ENCODE measurements at regions not wholly inside any gene's neighbourhood (a gene's known extent, or its start where the extent isn't known, plus 50 kb on each side); places are given as distances from the start of the nearest gene placed in this dataset.
"Not testable (repeated sequence)": the region's sequence is repeated elsewhere in the genome, so short reads cannot be mapped to it uniquely, and the experiment has no call there.

GRCh38 chr1:83440021-83440420, 558.9 kb downstream of the TTLL7 start:
- H3K9ac ChIP-seq (ENCODE audit: low read depth in 1 of 3, low read length in 3 of 3); H3K27me3 ChIP-seq (ENCODE audit: control insufficient read depth in 3 of 3, insufficient read depth in 3 of 3, low read length in 3 of 3); H3K27ac ChIP-seq (ENCODE audit: low read depth, low read length); H3K36me3 ChIP-seq (ENCODE audit: control insufficient read depth in 3 of 3, insufficient read depth in 3 of 3, low read length in 3 of 3); H3K4me3 ChIP-seq (ENCODE audit: low read length in 3 of 3); H3K4me1 ChIP-seq (ENCODE audit: control insufficient read depth in 3 of 3, insufficient read depth in 3 of 3, low read length in 3 of 3); H3K9me3 ChIP-seq (ENCODE audit: control insufficient read depth in 3 of 3, low read length in 3 of 3): not testable (repeated sequence)

- not testable (repeated sequence) for H3K4me1 ChIP-seq (ENCODE audit: control insufficient read depth in 3 of 3, insufficient read depth in 3 of 3, low read length in 3 of 3); H3K36me3 ChIP-seq (ENCODE audit: control insufficient read depth in 3 of 3, insufficient read depth in 3 of 3, low read length in 3 of 3); H3K9me3 ChIP-seq (ENCODE audit: control insufficient read depth in 3 of 3, low read length in 3 of 3); H3K27me3 ChIP-seq (ENCODE audit: control insufficient read depth in 3 of 3, insufficient read depth in 3 of 3, low read length in 3 of 3); H3K4me3 ChIP-seq (ENCODE audit: low read length in 3 of 3); H3K27ac ChIP-seq (ENCODE audit: low read depth, low read length); H3K9ac ChIP-seq (ENCODE audit: low read depth in 1 of 3, low read length in 3 of 3)
Measured at GRCh38 chr1:83438316-83438715, 560.6 kb downstream of the TTLL7 start.

DNA sequence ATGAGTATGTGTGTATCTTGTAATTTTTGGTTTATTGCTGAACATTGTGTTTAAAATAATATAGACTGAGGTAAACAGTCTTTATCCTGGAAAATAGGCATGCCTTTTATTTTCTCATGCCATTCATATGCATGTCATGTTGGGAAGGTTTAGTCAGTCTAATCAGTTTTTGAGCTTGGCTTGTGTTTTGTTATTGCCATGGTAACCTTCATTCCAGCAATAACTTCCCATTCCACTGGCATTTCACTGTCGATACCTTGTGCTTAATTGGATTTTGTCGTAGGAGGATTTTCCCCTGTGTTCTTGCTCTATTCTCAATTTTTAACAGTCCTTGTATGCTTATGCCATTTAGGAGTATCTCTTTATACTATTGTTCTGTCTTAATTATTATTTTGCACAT, 563.6 kb downstream of the TTLL7 start:
- not testable (repeated sequence) for H3K4me1 ChIP-seq (ENCODE audit: control insufficient read depth in 3 of 3, insufficient read depth in 3 of 3, low read length in 3 of 3); H3K9ac ChIP-seq (ENCODE audit: low read depth in 1 of 3, low read length in 3 of 3); H3K27ac ChIP-seq (ENCODE audit: low read depth, low read length); H3K27me3 ChIP-seq (ENCODE audit: control insufficient read depth in 3 of 3, insufficient read depth in 3 of 3, low read length in 3 of 3); H3K4me3 ChIP-seq (ENCODE audit: low read length in 3 of 3); H3K9me3 ChIP-seq (ENCODE audit: control insufficient read depth in 3 of 3, low read length in 3 of 3); H3K36me3 ChIP-seq (ENCODE audit: control insufficient read depth in 3 of 3, insufficient read depth in 3 of 3, low read length in 3 of 3)

DNA sequence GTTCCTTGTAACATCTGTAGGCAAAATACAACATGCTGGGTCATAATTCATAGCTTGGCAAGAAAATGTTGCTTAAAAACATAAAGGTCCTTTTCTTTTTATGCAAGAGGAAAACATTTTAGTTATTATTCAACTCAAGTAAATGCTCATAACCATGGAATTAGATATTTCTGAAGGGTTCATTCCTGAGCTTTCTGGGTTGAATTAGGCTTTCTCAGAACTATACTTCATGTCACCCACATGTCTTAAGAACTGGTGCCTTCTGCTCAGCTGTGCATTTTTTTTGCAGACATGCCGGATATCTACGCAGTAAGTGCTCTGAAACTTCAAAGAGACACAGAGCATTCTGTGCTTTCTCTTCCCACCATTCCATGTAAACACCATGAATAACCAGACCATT, 571.4 kb downstream of the TTLL7 start:
- H3K36me3 ChIP-seq (ENCODE audit: control insufficient read depth in 3 of 3, insufficient read depth in 3 of 3, low read length in 3 of 3): not testable (repeated sequence)

DNA sequence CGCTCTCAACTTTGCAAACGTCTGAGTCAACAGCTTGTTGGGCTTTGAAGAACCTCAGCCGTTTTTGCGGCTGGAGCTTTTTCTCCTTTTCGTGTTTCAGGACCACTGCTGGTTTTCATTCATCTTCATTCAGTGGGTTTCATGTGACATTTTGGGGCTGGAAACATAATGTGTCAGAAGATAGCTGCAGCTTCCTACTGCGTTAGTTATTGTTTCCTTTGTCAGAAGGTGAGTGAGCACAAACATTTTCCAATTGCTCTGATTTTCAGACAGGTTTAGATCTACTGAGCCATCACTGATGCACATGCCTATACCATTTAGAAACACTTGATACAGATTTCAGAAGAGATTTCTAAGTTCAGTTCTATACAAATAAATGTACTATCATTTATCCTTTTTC, 575.5 kb downstream of the TTLL7 start:
- not testable (repeated sequence) for H3K27me3 ChIP-seq (ENCODE audit: control insufficient read depth in 3 of 3, insufficient read depth in 3 of 3, low read length in 3 of 3); H3K9me3 ChIP-seq (ENCODE audit: control insufficient read depth in 3 of 3, low read length in 3 of 3); H3K27ac ChIP-seq (ENCODE audit: low read depth, low read length); H3K4me3 ChIP-seq (ENCODE audit: low read length in 3 of 3); H3K4me1 ChIP-seq (ENCODE audit: control insufficient read depth in 3 of 3, insufficient read depth in 3 of 3, low read length in 3 of 3); H3K9ac ChIP-seq (ENCODE audit: low read depth in 1 of 3, low read length in 3 of 3); H3K36me3 ChIP-seq (ENCODE audit: control insufficient read depth in 3 of 3, insufficient read depth in 3 of 3, low read length in 3 of 3)

More for the DNA sequence above, 571.4 kb downstream of the TTLL7 start:
- H3K9me3 ChIP-seq (ENCODE audit: control insufficient read depth in 3 of 3, low read length in 3 of 3); H3K9ac ChIP-seq (ENCODE audit: low read depth in 1 of 3, low read length in 3 of 3); H3K27ac ChIP-seq (ENCODE audit: low read depth, low read length); H3K27me3 ChIP-seq (ENCODE audit: control insufficient read depth in 3 of 3, insufficient read depth in 3 of 3, low read length in 3 of 3); H3K4me1 ChIP-seq (ENCODE audit: control insufficient read depth in 3 of 3, insufficient read depth in 3 of 3, low read length in 3 of 3); H3K4me3 ChIP-seq (ENCODE audit: low read length in 3 of 3): not testable (repeated sequence)

- Histone ChIP-seq H3K9ac (ENCODE audit: low read depth in 1 of 3, low read length in 3 of 3) (no peak overlapping the region), H3K27me3 (ENCODE audit: control insufficient read depth in 3 of 3, insufficient read depth in 3 of 3, low read length in 3 of 3) (no peaks in the 10 kb centered on the region), H3K36me3 (ENCODE audit: control insufficient read depth in 3 of 3, insufficient read depth in 3 of 3, low read length in 3 of 3) (no peaks in the 10 kb centered on the region), H3K27ac (ENCODE audit: low read depth, low read length) (no peak overlapping the region), H3K9me3 (ENCODE audit: control insufficient read depth in 3 of 3, low read length in 3 of 3) (no peaks in the 10 kb centered on the region), H3K4me1 (ENCODE audit: control insufficient read depth in 3 of 3, insufficient read depth in 3 of 3, low read length in 3 of 3) (no peaks in the 10 kb centered on the region), H3K4me3 (ENCODE audit: low read length in 3 of 3) (no peak overlapping the region)
Measured at GRCh38 chr1:83418558-83418957, 580.4 kb downstream of the TTLL7 start.

DNA sequence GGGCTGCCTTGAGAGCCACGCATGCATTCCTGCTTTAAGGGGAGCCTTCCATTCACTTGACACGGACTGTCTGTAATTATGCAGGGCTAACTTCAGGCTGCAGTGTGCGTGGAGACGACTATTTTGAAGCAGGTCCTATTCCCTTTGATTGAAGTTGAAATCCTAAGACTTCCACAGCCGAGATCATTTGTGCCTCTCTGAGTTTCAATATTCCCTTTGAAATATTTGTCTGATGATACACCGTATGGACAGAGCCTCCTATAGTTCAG, 585.2 kb downstream of the TTLL7 start:
- H3K9me3 ChIP-seq (ENCODE audit: control insufficient read depth in 3 of 3, low read length in 3 of 3); H3K36me3 ChIP-seq (ENCODE audit: control insufficient read depth in 3 of 3, insufficient read depth in 3 of 3, low read length in 3 of 3); H3K27me3 ChIP-seq (ENCODE audit: control insufficient read depth in 3 of 3, insufficient read depth in 3 of 3, low read length in 3 of 3); H3K4me1 ChIP-seq (ENCODE audit: control insufficient read depth in 3 of 3, insufficient read depth in 3 of 3, low read length in 3 of 3); H3K27ac ChIP-seq (ENCODE audit: low read depth, low read length); H3K4me3 ChIP-seq (ENCODE audit: low read length in 3 of 3); H3K9ac ChIP-seq (ENCODE audit: low read depth in 1 of 3, low read length in 3 of 3): not testable (repeated sequence)

GRCh38 chr1:83410746-83411413, 588.1 kb downstream of the TTLL7 start:
- H3K36me3 ChIP-seq (ENCODE audit: control insufficient read depth in 3 of 3, insufficient read depth in 3 of 3, low read length in 3 of 3); H3K4me1 ChIP-seq (ENCODE audit: control insufficient read depth in 3 of 3, insufficient read depth in 3 of 3, low read length in 3 of 3); H3K4me3 ChIP-seq (ENCODE audit: low read length in 3 of 3); H3K9me3 ChIP-seq (ENCODE audit: control insufficient read depth in 3 of 3, low read length in 3 of 3); H3K9ac ChIP-seq (ENCODE audit: low read depth in 1 of 3, low read length in 3 of 3); H3K27ac ChIP-seq (ENCODE audit: low read depth, low read length); H3K27me3 ChIP-seq (ENCODE audit: control insufficient read depth in 3 of 3, insufficient read depth in 3 of 3, low read length in 3 of 3): not testable (repeated sequence)

DNA sequence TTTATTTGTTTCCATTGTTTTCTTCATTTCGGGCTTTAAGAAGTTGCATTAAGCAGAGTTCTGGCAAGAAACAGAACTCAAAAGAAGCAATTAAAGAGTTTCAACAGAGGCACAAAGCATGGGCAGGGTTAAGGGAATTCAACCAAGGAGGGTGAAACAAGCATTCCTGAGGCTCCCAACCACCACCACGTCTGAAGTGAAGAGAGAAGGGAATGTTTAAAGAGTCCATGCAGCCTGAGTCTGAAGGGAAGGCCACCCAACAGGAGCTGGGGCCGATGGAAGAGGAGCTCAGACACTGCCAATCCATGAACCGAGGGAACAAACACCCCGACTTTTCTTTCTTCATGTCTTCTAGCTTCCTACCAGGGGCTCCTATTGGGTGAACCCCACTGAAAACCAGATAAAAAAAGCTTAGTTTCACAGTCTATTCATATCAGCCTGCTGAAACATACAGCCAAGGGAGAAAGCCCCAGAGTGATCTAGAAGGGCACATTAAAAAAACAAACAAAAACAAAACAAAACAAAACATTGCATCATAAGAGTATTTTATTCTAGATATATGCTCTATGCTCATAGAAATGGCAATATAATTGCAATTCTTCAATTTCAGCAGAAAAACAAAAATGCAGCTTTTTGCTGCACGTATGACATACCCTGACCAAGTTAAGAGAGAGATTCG, 592.1 kb downstream of the TTLL7 start:
- H3K9ac ChIP-seq (ENCODE audit: low read depth in 1 of 3, low read length in 3 of 3); H3K27ac ChIP-seq (ENCODE audit: low read depth, low read length); H3K9me3 ChIP-seq (ENCODE audit: control insufficient read depth in 3 of 3, low read length in 3 of 3): not testable (repeated sequence)

DNA sequence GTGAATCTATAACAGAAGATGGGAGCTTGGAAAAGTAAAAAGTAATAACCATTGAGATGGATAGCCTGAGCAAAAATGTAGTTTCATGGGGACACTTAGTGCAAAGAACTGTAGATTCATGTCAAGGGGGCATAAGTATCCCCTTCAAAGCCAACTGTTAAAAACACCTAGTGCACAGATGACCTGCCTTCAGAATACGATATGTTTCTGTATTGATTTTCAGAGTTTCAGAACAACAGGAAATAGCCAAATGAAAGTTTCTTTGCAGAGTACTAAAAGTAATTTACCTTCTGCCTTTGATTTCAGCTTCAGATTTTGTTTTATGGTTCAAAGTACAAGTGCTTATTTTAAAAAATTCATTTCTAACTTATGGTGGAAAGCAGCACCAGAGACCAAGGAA, 593.1 kb downstream of the TTLL7 start:
- not testable (repeated sequence) for H3K4me3 ChIP-seq (ENCODE audit: low read length in 3 of 3); H3K4me1 ChIP-seq (ENCODE audit: control insufficient read depth in 3 of 3, insufficient read depth in 3 of 3, low read length in 3 of 3); H3K27ac ChIP-seq (ENCODE audit: low read depth, low read length); H3K9ac ChIP-seq (ENCODE audit: low read depth in 1 of 3, low read length in 3 of 3); H3K9me3 ChIP-seq (ENCODE audit: control insufficient read depth in 3 of 3, low read length in 3 of 3); H3K36me3 ChIP-seq (ENCODE audit: control insufficient read depth in 3 of 3, insufficient read depth in 3 of 3, low read length in 3 of 3); H3K27me3 ChIP-seq (ENCODE audit: control insufficient read depth in 3 of 3, insufficient read depth in 3 of 3, low read length in 3 of 3)

More for the DNA sequence above, 592.1 kb downstream of the TTLL7 start:
- H3K4me3 ChIP-seq (ENCODE audit: low read length in 3 of 3); H3K27me3 ChIP-seq (ENCODE audit: control insufficient read depth in 3 of 3, insufficient read depth in 3 of 3, low read length in 3 of 3); H3K4me1 ChIP-seq (ENCODE audit: control insufficient read depth in 3 of 3, insufficient read depth in 3 of 3, low read length in 3 of 3); H3K36me3 ChIP-seq (ENCODE audit: control insufficient read depth in 3 of 3, insufficient read depth in 3 of 3, low read length in 3 of 3): not testable (repeated sequence)

DNA sequence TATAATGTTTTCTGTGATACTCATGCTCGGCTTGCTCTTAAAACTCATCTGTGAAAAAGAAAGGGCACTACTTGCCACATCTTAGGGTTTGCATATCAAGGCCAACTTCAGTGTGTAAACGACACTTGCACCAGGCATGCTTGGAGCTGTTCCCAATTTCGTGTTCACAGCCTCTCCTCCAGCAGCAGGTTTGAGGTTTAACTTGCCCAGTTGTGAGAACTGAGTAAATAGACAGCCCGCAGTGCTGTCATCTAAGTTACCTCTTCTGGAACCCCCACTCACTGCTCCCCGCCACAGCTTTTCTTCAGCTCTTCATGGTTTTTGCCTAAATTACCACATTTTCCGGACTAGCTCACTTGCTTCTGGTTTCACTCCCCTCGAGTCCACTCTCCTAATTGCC, 595.4 kb downstream of the TTLL7 start:
- H3K9me3 ChIP-seq (ENCODE audit: control insufficient read depth in 3 of 3, low read length in 3 of 3); H3K4me1 ChIP-seq (ENCODE audit: control insufficient read depth in 3 of 3, insufficient read depth in 3 of 3, low read length in 3 of 3); H3K9ac ChIP-seq (ENCODE audit: low read depth in 1 of 3, low read length in 3 of 3); H3K4me3 ChIP-seq (ENCODE audit: low read length in 3 of 3); H3K36me3 ChIP-seq (ENCODE audit: control insufficient read depth in 3 of 3, insufficient read depth in 3 of 3, low read length in 3 of 3); H3K27ac ChIP-seq (ENCODE audit: low read depth, low read length); H3K27me3 ChIP-seq (ENCODE audit: control insufficient read depth in 3 of 3, insufficient read depth in 3 of 3, low read length in 3 of 3): not testable (repeated sequence)

Data from skeletal muscle tissue (tissue), 3 donors.